ENCODE measurements at regions not wholly inside any gene's neighbourhood (a gene's known extent, or its start where the extent isn't known, plus 50 kb on each side); places are given as distances from the start of the nearest gene placed in this dataset.

DNA sequence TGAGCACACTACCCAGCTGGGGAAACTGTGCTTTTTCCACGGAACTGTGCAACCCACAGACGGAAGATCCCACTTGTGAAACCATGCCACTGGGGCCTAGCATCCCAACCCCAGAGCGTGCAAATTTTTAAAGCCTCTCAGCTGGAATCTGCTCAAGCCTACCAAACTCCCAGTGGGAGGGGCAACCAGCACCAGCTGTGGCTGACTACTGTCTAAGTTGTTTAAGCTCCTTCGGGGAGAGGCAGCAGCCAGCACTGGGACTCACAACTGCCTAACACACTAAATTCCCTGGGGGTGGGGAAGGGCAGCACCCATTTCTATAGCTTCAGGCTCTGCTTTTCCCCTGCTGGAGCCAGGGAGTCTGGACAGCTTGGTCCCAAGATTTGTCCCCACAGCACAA, 287.6 kb upstream of the MSX2 start:
- DNase-seq (ENCODE audit: low spot score), result no peak
- no peaks in the 10 kb centered on the region for H3K27me3 ChIP-seq
- H3K4me3 ChIP-seq, result no peak overlapping the region
- H3K27ac ChIP-seq, result no peak overlapping the region
- H3K9me3 ChIP-seq, result no peaks in the 10 kb centered on the region
- H3K36me3 ChIP-seq, result no peaks in the 10 kb centered on the region
- TF ChIP-seq, protein P1, sequence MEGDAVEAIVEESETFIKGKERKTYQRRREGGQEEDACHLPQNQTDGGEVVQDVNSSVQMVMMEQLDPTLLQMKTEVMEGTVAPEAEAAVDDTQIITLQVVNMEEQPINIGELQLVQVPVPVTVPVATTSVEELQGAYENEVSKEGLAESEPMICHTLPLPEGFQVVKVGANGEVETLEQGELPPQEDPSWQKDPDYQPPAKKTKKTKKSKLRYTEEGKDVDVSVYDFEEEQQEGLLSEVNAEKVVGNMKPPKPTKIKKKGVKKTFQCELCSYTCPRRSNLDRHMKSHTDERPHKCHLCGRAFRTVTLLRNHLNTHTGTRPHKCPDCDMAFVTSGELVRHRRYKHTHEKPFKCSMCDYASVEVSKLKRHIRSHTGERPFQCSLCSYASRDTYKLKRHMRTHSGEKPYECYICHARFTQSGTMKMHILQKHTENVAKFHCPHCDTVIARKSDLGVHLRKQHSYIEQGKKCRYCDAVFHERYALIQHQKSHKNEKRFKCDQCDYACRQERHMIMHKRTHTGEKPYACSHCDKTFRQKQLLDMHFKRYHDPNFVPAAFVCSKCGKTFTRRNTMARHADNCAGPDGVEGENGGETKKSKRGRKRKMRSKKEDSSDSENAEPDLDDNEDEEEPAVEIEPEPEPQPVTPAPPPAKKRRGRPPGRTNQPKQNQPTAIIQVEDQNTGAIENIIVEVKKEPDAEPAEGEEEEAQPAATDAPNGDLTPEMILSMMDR (IDR thresholded peaks at IDR 0.05), result no peak
- H3K4me1 ChIP-seq, result no peaks in the 10 kb centered on the region

DNA sequence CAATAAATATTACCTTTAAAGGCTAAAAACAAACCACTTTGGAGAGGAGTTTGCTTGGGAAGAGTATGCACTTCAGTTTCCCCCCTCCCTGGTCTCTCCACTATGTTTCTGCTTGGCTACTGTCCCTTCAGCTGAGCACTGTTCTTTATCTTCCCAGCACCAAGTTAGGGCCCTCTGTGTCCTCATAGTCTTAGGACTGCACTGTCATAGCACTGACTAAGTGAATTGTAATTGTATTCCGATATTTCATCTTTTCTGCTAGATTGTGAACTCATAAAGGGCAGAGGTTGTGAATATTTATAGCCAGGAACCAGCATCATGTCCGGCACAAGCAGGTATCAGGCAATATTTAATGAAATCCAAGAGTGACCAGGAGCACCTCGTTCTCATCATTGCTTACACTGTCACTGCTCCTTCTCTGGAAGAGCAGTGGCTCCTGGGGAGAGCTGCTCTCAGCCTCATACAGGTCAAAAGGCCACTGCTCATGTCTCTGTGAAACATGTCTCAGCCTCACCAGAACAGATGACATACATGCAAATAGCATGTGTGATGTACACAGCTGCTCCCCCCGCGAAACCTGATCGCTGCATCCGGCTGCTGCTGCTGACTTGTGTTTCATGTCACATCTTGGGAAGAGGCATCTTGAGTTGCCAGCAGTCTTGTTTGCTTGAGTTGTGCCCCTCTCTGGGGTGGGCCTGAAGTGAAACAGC, 279.7 kb upstream of the MSX2 start:
- Histone ChIP-seq H3K9me3 (no peaks in the 10 kb centered on the region), H3K4me3 (no peak overlapping the region), H3K27ac (no peak overlapping the region), H3K4me1 (no peaks in the 10 kb centered on the region), H3K36me3 (no peaks in the 10 kb centered on the region), H3K27me3 (no peaks in the 10 kb centered on the region)
- no peak for DNase-seq (ENCODE audit: low spot score)
- TF ChIP-seq, protein P1 (IDR thresholded peaks at IDR 0.05), result no peak

DNA sequence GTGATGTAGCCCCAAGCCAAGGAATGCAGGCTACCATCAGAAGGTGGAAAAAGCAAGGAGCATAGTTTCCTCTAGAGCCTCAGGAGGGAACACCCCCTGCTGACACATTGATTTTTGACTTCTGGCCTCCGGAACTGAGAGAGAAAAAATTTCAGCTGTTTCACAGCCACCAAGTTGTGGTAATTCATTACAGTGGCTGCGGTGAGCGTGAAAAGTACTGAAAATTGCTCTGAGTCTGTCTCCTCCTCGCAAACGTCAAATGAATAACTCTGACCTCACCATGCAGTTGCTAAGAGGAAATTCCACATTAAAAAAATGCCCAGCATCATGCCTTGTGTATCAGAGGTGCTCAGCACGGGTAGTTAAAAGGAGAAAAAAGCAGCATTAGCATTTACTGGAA, 277.9 kb upstream of the MSX2 start:
- Histone ChIP-seq H3K4me1 (no peaks in the 10 kb centered on the region), H3K27me3 (no peaks in the 10 kb centered on the region), H3K4me3 (no peak overlapping the region), H3K36me3 (no peaks in the 10 kb centered on the region), H3K27ac (no peak overlapping the region), H3K9me3 (peaks cover 0 to 5% of the 10 kb centered on the region in 2 donors)
- TF ChIP-seq, protein P1 (IDR thresholded peaks at IDR 0.05), result no peak
- DNase-seq (ENCODE audit: low spot score), result no peak

DNA sequence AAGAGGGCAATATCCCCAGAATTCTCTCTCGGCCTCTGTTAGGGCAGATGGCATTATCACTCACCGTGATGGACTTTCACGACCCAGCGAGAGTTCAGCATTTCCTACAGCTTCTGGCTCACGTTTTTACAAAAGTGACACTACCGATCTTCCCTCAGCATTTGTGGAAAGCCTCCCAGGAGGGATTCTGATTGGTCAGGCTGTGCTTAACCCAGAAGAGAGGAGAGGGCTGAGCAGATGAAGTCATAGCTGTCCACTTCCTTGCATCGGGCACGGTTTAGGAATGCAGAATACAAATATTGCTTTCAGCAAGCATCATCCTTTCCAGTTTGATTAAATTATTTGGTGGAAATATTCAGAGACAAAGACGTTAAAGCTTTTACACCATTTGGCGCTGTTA, 277.4 kb upstream of the MSX2 start:
- H3K4me1 ChIP-seq, result no peaks in the 10 kb centered on the region
- peaks cover 0 to 5% of the 10 kb centered on the region in 2 donors for H3K9me3 ChIP-seq
- H3K36me3 ChIP-seq, result no peaks in the 10 kb centered on the region
- H3K4me3 ChIP-seq, result no peak overlapping the region
- no peak overlapping the region for H3K27ac ChIP-seq
- no peaks in the 10 kb centered on the region for H3K27me3 ChIP-seq
- DNase-seq (ENCODE audit: low spot score), result no peak
- TF ChIP-seq, protein P1 (IDR thresholded peaks at IDR 0.05), result no peak

DNA sequence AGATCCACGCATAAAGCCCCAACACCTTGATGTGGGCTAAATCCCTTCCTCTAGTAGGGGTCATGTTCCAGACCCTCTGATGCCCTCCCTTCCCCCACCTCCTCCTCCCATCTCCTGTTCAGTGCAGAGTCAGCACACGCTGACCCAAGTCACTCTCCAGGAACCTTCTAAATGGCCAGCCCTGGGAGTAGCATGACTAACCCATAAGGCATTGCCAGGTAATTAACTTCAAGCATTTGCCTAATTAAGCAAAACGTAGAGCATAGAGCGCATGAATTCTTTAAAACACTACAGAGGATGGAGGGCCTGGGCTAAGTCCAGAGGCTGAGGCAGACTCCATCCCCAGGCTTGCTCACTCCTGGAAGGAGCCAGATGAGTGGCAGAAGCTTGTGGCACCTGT, 276.3 kb upstream of the MSX2 start:
- TF ChIP-seq, protein P1 (IDR thresholded peaks at IDR 0.05), result no peak
- peaks cover 0 to 5% of the 10 kb centered on the region in 2 donors for H3K9me3 ChIP-seq
- H3K27ac ChIP-seq, result no peak overlapping the region
- no peaks in the 10 kb centered on the region for H3K36me3 ChIP-seq
- no peaks in the 10 kb centered on the region for H3K27me3 ChIP-seq
- H3K4me3 ChIP-seq, result no peak overlapping the region
- DNase-seq (ENCODE audit: low spot score), result no peak
- no peaks in the 10 kb centered on the region for H3K4me1 ChIP-seq

DNA sequence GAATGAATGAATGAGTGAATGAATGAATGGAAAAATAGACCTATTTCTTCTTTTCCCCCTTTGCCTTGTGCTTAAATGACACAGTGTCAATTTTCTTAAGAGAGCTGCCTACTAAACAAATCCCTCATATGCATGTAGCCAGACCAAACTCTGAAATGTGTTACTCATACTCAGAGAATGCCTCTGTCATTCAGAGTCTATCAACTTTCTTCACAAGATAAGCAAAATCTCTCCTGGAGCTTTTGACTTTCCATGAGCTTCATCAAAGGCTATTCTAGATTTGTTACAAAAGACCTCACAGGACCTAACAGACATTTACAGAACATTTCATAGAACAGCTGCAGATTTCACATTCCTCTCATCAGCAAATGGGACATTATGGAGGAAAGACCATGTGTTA, 275.7 kb upstream of the MSX2 start:
- H3K27me3 ChIP-seq, result no peaks in the 10 kb centered on the region
- peaks cover 0 to 5% of the 10 kb centered on the region in 2 donors for H3K9me3 ChIP-seq
- TF ChIP-seq, protein P1 (IDR thresholded peaks at IDR 0.05), result no peak
- no peaks in the 10 kb centered on the region for H3K36me3 ChIP-seq
- no peaks in the 10 kb centered on the region for H3K4me1 ChIP-seq
- H3K4me3 ChIP-seq, result no peak overlapping the region
- no peak for DNase-seq (ENCODE audit: low spot score)
- H3K27ac ChIP-seq, result no peak overlapping the region
